HG03342 (cell line): ENCODE measurements at regions not wholly inside any gene's neighbourhood (a gene's known extent, or its start where the extent isn't known, plus 50 kb on each side); places are given as distances from the start of the nearest gene placed in this dataset.
"Not testable (repeated sequence)": the region's sequence is repeated elsewhere in the genome, so short reads cannot be mapped to it uniquely, and the experiment has no call there.

Source experiments
- ATAC-seq: cut with Tn5 transposase; IDR thresholded peaks from one replicate; pipeline ENCODE4 v1.9.1; 2021; ENCODE audit warnings: mild to moderate bottlenecking, moderate library complexity; ENCODE audit not compliant: unreplicated experiment

DNA sequence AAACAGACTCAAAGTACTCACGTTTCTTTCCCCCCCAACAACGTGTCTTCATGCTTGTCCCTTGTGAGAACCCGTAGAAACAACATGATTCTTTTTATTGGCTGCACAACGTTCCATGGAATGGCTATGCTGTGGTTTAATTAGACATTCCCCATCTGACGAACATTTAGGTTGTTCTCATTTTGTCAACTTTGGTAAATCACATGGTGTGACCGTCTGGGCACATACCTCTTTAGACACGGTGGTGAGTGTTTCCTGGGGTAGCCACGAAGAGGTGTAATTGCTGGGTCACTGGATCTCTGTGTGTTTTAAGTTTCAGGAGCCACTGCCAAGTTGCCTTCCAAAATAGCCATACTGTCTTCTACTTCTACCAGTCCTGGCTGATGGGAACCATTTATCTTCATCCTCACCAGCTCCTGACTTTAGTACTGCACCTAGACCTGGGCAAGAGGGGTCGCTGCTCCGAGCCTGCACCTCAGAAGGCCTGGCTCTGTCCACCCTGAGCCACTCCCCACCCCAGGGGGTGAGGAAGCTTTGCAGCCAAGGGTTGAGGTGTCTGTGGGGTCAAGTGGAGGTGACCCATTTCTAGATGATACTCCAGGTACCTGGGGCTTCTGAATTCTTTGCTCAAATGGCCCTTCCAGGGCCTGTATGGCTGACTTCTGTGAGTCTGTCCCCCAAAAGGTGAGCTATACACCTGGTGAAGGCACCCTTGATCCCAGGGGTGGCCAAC, 84.7 kb downstream of the IRX5 start:
- no peak for ATAC-seq

DNA sequence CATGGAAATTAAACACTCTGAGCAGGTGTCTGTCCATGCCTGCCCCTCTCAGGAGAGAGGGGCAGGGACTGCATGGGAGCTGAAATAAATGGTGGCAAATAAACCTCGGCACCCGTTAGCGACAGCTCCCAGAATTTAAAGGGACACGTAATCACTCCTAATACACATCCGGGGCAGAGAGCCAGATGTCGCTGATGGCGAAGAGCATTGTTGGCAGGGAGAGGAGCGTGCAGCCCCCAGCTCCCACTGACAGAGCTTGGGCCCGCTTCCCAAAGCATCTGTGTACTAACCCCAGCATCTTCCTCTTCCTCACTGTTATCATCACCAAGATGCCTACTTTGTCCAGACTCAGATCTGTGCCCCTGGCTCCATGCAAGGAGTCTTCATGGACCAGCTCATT, 85.8 kb downstream of the IRX5 start:
- ATAC-seq = no peak

DNA sequence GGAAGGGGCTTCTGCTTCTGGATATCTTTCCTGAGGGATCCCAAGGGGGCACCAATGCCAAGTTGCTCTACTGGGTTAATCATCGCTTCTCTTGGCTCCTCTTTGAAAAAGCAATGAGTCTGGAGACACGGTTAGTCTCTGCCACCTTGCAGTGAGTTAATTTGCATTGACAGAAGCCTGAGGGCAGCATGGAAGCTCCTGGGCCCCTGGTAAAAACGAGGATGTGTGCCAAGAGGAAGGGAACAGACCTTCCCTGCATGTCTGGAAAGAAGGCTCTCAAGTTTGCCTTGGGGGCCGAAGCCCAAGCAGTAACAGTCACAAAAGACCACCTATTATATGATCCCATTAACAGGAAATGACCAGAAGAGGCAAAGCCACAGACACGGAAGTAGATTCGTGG, 86.7 kb downstream of the IRX5 start:
- ATAC-seq = no peak

DNA sequence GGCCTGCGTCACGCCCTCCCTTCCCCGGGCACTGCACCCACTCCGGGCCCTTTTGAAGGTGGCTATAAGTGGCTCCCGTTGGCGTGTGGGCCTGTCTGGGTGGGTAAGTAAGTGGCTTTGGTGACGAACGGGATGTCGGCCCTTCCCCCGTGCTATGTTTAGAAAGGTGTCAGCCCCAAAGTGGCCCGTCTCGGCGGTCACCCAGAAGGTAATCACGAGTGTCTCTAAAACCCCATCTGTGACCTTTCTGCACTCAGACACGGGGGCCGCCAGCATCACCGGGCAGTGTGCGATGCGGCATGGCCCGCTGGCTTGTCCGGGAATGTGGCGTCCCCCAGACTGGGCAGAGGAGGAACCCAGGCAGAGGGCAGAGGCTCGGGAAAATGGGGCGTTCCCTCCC, 88.2 kb downstream of the IRX5 start:
- ATAC-seq = no peak

DNA sequence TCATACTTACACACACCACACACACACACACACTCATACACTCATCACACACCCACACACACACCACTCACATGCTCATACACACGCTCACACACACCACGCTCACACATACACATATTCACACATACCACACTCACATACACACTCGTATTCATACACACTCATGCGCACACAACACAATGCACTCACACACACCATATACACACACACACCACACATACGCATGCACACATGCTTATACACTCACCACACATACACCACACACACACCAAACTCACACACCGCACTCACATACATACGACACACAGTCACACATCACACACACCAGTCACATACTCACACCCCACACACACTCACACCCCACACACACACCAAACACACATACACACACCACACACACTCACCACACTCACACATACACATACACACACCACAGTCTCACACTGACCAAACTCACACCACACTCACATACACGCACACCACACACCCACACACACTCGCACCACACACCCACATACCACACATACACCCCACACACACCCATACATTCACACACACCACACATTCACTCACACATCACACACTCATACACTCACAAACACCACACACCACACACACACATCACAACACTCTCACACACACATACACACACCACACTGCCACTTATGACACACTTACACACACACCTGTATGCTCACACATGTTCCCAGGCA, 88.9 kb downstream of the IRX5 start:
- ATAC-seq = no peak

DNA sequence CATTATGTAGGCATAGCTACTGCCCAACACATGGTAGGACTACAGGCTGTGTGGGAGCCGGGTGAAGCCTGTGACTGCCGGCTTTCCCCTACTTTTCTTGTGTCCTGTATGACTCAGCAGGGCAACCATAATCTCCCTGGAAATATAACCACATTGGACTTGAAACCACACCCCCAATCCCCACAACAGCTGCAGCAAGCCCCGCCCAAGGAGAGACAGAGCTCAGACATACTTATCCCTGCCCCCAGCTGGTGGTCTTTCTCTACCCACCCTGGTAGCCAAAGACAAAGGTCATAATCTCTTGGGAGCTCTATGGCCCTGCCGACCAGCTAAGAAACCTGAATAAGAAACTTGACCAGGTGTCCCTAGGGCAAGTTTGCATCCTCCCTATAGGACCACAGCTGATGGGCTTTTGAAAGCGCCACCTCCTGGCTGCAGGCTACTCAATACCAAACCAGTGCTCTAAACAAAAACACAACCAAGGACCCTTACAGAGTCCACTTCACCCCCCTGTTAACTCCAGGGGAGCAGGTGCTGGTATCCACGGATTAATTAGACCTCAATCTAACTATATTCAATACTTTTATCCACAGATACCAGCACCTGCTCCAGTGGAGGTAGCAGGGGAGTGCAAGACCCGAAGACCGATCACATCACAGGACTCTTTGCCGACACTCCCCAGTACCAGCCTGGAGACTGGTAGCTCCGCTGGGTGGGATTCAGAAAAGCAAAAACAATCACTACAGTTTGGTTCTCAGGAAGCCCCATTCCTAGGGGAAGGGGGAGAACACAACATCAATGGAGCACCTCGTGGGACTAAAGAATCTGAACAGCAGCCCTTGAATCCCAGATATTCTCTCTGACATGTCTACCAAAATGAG, 91.2 kb downstream of the IRX5 start:
- ATAC-seq = no peak

DNA sequence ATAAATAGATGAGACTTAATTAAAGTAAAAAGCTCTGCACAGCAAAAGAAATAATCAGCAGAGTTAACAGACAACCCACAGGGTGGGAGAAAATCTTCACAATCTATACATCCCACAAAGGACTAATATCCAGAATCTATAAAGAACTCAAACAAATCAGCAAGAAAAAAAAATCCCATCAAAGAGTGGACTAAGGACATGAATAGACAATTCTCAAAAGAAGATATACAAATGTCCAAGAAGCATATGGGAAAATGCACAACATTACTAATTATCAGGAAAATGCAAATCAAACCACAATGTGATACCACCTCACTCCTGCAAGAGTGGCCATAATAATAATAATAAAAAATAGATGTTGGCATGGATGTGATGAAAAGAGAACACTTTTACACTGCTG, 96.6 kb downstream of the IRX5 start:
- ATAC-seq = not testable (repeated sequence)

DNA sequence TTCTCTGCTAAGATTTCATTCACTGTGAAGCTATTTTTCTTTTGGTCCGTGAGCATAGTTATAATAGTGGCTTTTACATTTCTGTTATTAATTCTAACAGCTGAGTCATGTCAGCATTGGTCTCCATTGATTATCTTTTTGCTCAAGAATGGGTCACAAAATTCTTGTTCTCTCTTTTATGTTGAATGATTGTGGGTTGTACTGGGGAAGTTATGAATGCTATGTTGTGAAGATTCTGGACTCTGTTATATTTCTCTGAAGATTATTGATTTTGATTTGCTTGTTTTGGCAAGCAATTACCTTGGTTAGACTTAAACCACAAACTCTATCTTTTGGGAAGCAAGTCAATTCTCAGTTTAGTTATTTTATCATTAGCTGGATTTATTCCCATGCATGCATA, 98.8 kb downstream of the IRX5 start:
- ATAC-seq = no peak

DNA sequence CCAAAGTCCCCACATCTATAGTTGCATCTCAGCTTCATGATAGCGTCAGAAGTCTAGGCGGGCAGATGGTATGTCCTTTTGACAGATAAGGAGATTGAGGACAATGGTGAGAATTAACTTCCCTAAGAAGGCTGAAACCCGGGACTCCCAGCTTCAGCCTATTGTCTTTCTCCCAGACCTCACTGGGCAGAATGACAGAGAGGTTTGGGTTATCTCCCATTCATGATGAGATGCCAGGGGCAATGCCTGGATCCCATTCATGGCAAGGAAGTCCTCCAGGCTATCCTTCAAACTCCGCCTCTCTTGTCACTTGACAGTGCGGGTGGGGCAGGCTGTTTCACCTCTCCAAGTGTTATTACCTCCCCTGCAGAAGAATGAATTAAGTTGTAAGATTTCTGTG, 100.3 kb downstream of the IRX5 start:
- no peak for ATAC-seq

DNA sequence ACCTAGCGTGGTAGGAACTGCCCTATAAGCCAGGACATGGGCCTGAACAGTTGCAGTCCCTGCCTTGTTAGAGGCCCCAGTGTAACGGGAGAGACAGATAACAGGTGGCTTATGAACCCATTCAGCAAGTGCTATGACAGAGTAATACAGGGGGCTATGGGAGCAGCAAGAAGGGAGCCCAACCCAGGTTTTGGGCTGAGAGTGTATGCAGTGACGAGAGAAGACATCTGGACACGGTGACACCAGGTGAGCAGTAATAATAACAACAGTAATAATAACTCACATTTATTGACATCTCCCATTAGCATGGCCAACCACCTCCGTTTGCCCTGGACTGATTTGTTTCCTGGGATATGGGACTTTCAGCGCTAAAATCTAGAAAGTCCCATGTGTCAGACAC, 100.8 kb downstream of the IRX5 start:
- no peak for ATAC-seq

DNA sequence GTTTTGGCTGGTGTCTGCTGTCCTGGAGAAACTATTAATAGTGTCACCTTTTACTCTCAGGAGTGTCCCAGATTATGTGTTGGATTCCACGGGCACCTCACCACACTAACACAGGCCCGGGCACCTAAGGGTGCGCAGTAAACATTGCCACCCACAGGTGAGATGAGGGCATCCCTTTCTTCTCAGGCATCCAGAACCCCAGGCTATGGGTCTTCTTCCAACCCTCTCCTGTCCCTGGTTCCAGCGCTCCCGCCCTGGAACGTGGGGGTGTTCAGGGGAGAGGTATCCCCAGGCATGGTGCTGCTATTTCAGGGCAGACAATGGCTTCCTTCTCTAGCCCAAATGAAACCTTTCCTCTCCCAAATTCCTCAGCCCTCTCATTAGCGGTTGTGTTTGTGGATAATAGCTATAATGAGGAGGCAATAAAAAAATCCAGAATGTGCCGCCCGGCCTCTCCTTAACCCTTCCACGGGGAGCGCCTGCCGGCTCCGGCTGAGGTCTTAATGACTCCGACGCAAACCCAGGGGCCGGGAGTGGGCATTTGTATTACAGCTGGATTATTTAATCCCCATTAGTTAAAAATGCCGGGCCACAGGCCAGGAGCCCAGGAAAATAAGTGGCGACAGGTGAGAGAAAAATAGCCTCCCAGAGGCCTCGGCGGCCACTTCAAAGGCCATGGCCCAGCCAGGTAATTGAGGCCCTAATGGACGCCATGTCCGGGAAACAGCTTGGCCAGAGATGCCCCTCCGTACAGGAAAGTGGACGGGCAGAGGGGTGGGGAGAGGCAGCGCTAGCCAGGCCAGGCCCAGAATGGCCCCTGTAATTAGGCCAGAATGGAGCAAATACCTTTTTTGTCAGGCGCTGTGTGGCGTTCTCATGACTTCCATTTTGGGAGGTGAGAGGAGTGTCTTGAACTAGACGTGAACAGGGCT, 102.8 kb downstream of the IRX5 start:
- ATAC-seq = no peak

DNA sequence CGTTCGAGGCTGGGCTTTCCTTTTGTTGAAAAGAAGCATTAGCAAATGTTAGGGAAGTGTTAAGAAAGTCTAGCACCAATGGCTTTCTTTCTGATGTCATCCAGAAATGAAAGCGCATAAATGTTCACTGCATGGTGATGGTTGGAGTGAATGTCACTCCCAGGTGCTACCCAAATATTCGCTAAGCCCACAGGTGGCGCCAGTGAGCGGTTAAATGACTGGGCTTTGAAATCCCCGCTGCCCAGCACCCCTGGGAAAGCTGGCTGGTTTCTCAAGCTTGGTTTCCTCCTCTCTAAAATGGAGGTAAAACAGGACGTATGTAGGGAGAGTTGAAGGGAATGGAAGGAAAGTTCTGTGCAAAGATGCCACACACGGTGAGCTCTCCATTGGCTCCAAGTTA, 104.4 kb downstream of the IRX5 start:
- ATAC-seq = no peak

DNA sequence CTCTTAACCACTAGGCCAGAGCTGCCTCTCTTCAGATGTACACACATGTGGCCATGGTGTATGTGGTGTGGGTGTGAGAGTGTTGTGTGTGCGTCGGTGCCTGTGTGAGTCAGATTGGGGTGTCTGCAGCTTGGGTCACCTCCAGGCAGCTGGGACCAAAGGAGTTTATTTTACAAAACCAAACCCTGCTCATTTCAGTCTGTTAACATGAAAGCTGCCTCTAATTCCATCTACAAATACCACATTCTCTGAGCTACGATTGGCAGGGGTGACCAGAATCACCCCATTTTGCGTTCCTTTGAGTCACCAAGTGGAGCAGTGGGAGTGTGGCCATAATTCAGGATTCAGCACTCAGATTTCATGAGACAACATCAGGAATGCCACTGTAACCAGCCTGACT, 105.3 kb downstream of the IRX5 start:
- ATAC-seq = no peak

DNA sequence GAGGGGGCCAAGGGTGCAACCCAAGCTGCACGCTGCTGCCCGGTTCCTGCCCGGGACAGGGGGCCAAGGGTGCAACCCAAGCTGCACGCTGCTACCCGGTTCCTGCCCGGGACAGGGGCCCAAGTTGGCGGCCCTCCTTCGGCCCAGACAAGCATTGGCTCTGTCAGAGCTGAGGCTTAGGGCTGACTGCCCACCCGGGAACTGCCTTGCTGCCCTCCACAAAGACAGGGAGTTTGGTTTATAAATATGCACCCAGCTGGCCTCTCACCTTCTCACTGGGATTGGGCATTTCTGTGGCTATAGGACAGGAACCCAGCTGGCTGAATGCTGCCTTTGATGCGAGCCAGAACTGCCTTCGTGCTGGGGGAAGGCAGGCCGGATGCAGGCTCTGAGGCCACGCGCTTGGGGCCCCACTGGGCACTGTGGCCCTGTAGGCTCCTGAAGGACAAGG, 105.7 kb downstream of the IRX5 start:
- no peak for ATAC-seq

DNA sequence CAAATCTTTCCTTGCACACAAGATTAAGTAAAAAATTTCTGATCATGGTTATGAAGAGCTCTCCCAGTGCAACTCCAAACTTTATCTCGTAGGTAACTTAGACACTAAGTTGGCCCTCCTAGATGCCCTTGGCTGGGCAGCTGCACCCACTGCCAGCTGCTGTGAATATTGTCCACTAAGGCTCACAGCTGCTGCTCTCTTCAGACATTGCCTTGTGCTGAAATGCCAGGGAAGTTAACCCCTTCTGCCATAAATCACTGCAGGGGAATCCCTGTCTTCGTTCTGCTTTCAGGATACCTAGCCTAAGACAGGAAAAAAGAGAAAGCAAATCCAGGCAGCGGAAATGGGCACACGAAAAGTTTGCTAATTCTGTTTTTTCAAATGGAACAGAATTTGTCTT, 106.4 kb downstream of the IRX5 start:
- no peak for ATAC-seq

DNA sequence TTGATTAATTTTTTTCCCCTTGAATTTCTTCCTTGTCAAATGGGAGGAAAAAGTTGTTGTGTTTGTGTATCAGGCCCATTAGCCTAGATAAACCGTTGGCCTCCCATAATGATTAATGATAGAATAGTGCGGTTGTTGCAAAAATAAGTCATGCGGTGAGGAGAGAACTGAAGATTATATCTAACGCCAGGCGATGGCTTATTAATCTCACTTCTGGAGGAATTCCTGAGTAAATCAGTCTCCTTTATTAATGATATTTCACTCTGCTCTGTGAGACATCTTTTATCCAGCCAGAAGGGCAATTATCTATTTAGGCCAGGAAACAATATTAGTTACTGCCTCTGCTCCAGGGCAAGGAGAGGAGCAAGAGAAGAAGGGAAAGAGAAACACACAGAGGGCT, 107.3 kb downstream of the IRX5 start:
- ATAC-seq = no peak

DNA sequence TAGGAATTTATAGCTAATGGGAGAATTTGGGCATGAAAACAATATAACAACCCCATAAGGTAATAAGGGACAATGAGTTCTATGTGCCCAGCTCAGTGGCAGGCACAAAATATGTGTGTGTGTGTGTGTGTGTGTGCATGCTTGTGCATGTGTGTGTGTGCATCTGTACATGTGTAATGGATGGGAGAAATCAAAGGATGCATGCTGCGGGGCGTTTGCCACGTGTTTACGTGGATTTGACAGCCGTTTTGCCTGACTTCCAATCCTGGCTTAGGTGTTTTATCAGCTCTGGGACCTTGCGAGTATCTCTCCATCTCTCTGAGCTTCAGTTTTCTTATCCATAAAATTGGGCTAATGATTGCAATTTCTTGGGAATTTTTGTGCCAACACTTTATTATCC, 108.4 kb downstream of the IRX5 start:
- ATAC-seq = no peak

DNA sequence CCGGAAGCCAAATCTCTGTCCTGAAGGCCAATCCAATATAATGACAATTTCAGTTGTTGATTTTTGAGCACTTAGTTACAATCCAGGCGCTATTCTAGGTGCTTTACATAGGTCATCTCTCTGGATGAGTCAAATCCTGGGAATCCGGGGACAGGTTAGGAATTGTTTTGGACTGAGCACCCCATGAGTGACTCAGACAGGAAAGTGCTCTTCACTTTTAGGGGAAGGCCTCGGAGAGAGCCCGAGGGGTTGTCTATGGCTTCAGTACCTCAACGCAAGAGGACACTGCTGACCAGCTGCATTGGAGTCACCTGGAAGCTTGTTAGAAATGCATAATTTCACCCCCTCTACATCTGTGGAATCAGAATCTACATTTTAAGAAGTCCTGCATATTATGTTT, 108.8 kb downstream of the IRX5 start:
- ATAC-seq = no peak

DNA sequence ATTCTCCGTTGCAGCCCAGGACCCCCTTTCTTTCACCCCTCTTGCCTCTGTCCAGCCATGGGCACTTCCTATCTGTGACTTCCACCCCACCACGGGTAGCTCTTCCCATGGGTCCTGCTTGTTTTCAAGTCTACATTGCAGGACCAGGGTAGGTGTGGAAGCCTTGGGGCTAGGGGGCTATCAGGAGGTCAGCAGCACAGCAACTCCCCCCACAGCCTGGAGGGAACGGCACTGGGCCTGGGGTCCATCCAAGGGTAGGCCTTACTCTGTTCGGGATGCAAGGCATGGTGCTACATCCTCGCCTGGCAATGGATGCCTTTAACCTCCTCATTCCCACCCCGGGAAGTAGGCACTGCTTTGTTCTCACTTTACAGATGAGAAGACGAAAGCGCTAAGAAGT, 109.3 kb downstream of the IRX5 start:
- ATAC-seq = no peak

DNA sequence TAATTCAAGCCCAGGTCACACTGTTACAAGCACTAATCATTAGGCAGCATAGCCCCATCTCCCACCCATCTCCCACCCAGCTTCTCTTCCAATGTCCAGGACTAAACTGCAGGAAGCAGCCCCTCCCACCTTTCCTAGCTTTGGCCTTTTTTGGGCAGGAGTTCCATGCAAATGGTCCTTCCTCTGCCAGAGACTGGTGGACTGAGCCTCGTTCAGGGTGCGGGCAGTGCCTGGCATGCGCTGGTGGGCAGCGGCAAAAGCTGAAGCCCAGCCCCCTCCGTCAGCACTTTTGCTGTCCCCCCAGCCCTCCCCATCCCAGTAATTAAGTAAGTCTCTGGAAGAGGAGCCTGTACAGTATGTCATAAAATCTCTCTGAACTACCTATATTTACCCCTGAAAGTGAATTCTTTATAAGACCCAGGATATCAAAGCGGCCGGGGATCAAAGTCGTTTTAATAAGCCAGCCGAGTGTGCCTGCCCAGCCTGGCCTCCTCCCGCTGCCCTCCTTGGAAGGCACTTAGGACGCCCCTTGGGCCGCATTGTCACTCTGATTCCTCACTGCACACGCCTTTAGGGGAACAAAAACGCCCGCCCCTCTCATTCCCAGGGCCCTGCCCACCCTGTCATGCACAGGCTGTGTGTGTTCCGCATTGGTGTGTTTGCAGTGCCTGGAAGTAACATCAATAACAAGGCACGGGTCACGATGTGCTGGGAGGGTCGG, 109.9 kb downstream of the IRX5 start:
- no peak for ATAC-seq
